GM23338 (cell line): ENCODE measurements at regions not wholly inside any gene's neighbourhood (a gene's known extent, or its start where the extent isn't known, plus 50 kb on each side); places are given as distances from the start of the nearest gene placed in this dataset.

Experiments used
- ATAC-seq: fragments of 200-7000 bp; cut with Tn5 transposase; 3 replicates; pipeline ENCODE4 v1.9.1; 2020
- DNase-seq: peaks from one replicate; pipeline ENCODE4 v3.0.0-alpha.2; 2015; ENCODE audit warnings: low spot score
- H2AFZ ChIP-seq: fragments of 200-600 bp; sonication (generic); 2 replicates; pipeline ENCODE4 v1.8.0; 2016; ENCODE audit warnings: antibody characterized with exemption, mild to moderate bottlenecking, moderate library complexity
- H3F3A ChIP-seq: fragments of 200-600 bp; sonication (generic); replicated peaks from 2 replicates; pipeline ENCODE4 v1.8.0; 2017; ENCODE audit warnings: antibody characterized with exemption, mixed run types, low read depth
- H3K27ac ChIP-seq: fragments of 200-600 bp; sonication (generic); 2 replicates; pipeline ENCODE4 v1.6.1; 2016; ENCODE audit warnings: low read depth
- H3K27me3 ChIP-seq: fragments of 200-600 bp; sonication (generic); 2 replicates; pipeline ENCODE4 v1.8.0; 2016; ENCODE audit warnings: mild to moderate bottlenecking, mixed run types, moderate library complexity; ENCODE audit not compliant: insufficient read depth
- H3K36me3 ChIP-seq: fragments of 200-600 bp; sonication (generic); 2 replicates; pipeline ENCODE4 v1.8.0; 2016; ENCODE audit warnings: mild to moderate bottlenecking; ENCODE audit not compliant: insufficient read depth
- H3K4me1 ChIP-seq: fragments of 200-600 bp; sonication (generic); 2 replicates; pipeline ENCODE4 v1.8.0; 2016; ENCODE audit warnings: mild to moderate bottlenecking, moderate library complexity; ENCODE audit not compliant: insufficient read depth
- H3K4me2 ChIP-seq: fragments of 200-600 bp; sonication (generic); 2 replicates; pipeline ENCODE4 v1.7.1; 2017; ENCODE audit warnings: mixed run types
- H3K4me3 ChIP-seq: fragments of 200-600 bp; sonication (generic); 2 replicates; pipeline ENCODE4 v1.6.1; 2016; ENCODE audit warnings: mixed run types
- H3K79me2 ChIP-seq: fragments of 200-600 bp; sonication (generic); replicated peaks from 2 replicates; pipeline ENCODE4 v1.8.0; 2017; ENCODE audit warnings: mild to moderate bottlenecking; ENCODE audit not compliant: insufficient read depth
- H3K9me2 ChIP-seq: fragments of 200-600 bp; sonication (generic); 2 replicates; pipeline ENCODE4 v1.8.0; 2017; ENCODE audit not compliant: insufficient read depth
- H4K20me1 ChIP-seq: fragments of 200-600 bp; sonication (generic); replicated peaks from 2 replicates; pipeline ENCODE4 v1.8.0; 2017; ENCODE audit warnings: mild to moderate bottlenecking; ENCODE audit not compliant: insufficient read depth
- H3K27ac Mint-ChIP-seq: 2 replicates; pipeline ENCODE4 v1.8.0; 2020; ENCODE audit warnings: inconsistent platforms, mild to moderate bottlenecking, moderate library complexity, mixed read lengths
- H3K27me3 Mint-ChIP-seq: 3 replicates; pipeline ENCODE4 v1.8.0; 2022; ENCODE audit warnings: low read depth, mild to moderate bottlenecking, moderate library complexity, mixed read lengths, inconsistent platforms; ENCODE audit not compliant: insufficient read depth, poor library complexity
- H3K36me3 Mint-ChIP-seq: 3 replicates; pipeline ENCODE4 v1.8.0; 2021; ENCODE audit warnings: low read depth, mild to moderate bottlenecking, inconsistent platforms, moderate library complexity, mixed read lengths
- H3K4me1 Mint-ChIP-seq: 3 replicates; pipeline ENCODE4 v1.8.0; 2020; ENCODE audit warnings: mild to moderate bottlenecking, inconsistent platforms, mixed read lengths
- H3K4me3 Mint-ChIP-seq: 3 replicates; pipeline ENCODE4 v1.8.0; 2021; ENCODE audit warnings: moderate library complexity, mild to moderate bottlenecking, inconsistent platforms, mixed read lengths
- H3K9me3 Mint-ChIP-seq: 3 replicates; pipeline ENCODE4 v1.8.0; 2020; ENCODE audit warnings: moderate library complexity, mild to moderate bottlenecking, inconsistent platforms, mixed read lengths
- CREB1 ChIP-seq: fragments of 250-450 bp; sonication (Bioruptor Pico); IDR thresholded peaks from 2 replicates; pipeline ENCODE4 v1.5.0; 2020; ENCODE audit warnings: low read depth, mild to moderate bottlenecking, moderate library complexity
- EZH2 ChIP-seq: fragments of 200-600 bp; sonication (generic); IDR thresholded peaks from one replicate; pipeline ENCODE4 v1.8.0; 2017; ENCODE audit warnings: antibody characterized with exemption, mild to moderate bottlenecking, low read depth; ENCODE audit not compliant: unreplicated experiment
- EZH2phosphoT487 ChIP-seq: fragments of 200-600 bp; sonication (generic); IDR thresholded peaks from one replicate; pipeline ENCODE4 v1.8.1; 2018; ENCODE audit warnings: antibody characterized with exemption; ENCODE audit not compliant: unreplicated experiment
- JUNB ChIP-seq: IDR thresholded peaks from one replicate; pipeline ENCODE4 v1.6.1; 2016; ENCODE audit warnings: antibody characterized with exemption; ENCODE audit not compliant: unreplicated experiment
- NANOG ChIP-seq: IDR thresholded peaks from 2 replicates; pipeline ENCODE4 v1.6.1; 2016; ENCODE audit warnings: antibody characterized with exemption, borderline replicate concordance
- POLR2AphosphoS5 ChIP-seq: IDR thresholded peaks from 2 replicates; pipeline ENCODE4 v1.6.1; 2016; ENCODE audit warnings: antibody characterized with exemption, low read depth
- STAT1 ChIP-seq: IDR thresholded peaks from one replicate; pipeline ENCODE4 v1.6.1; 2016; ENCODE audit warnings: antibody characterized with exemption; ENCODE audit not compliant: unreplicated experiment
- ZNF114 ChIP-seq: fragments of 250-450 bp; sonication (Bioruptor Pico); IDR thresholded peaks from 2 replicates; pipeline ENCODE4 v1.5.0; 2020; ENCODE audit warnings: mild to moderate bottlenecking, moderate library complexity
- ZNF331 ChIP-seq: fragments of 250-450 bp; sonication (Bioruptor Pico); IDR thresholded peaks from 2 replicates; pipeline ENCODE4 v1.5.0; 2020; ENCODE audit warnings: low read depth, mild to moderate bottlenecking, moderate library complexity
- TF ChIP-seq, protein P1 (sequence below): IDR thresholded peaks from one replicate; pipeline ENCODE4 v1.6.1; 2018; ENCODE audit warnings: antibody characterized with exemption; ENCODE audit not compliant: unreplicated experiment
- TF ChIP-seq, protein P2 (sequence below): fragments of 250-450 bp; sonication (Bioruptor Pico); IDR thresholded peaks from 2 replicates; pipeline ENCODE4 v1.5.0; 2020; ENCODE audit warnings: mild to moderate bottlenecking, moderate library complexity
- TF ChIP-seq, protein P3 (sequence below), 2 experiments: fragments of 200-600 bp in 1 of 2; sonication (generic) in 1 of 2; conservative IDR thresholded peaks; 2 replicates each; pipeline versions ENCODE4 v1.5.1 to v1.6.1; 2016 to 2017; ENCODE audit warnings: antibody characterized with exemption in 2 of 2, low read depth in 2 of 2, mild to moderate bottlenecking in 2 of 2, moderate library complexity in 1 of 2
- TF ChIP-seq, protein P4 (sequence below): IDR thresholded peaks from 2 replicates; pipeline ENCODE4 v1.6.1; 2016; ENCODE audit warnings: antibody characterized with exemption

DNA sequence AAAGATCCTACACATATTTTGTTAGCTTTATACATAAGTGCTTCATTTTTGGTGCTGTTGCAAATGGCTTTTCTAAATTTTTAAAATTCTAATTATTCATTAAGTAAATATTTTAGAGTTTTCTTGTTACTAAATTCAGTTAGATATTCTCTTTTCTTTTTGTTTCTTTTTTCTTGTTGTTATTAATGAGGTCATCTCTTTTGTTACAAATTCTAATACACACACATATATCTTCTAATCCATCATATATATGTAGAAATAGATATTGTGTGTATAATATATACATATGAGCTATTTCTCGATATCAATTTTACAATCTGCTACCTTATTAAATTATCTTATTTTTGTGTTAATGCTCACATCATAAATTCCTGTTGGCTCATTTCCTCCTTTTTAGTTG lies 255.9 kb downstream of the GALR1 start:
- Histone ChIP-seq H3K36me3 (no peaks in the 10 kb centered on the region), H3K79me2 (no peaks in the 10 kb centered on the region), H3K27ac (no peak overlapping the region), H3K27me3 (no peaks in the 10 kb centered on the region), H3K4me3 (no peak overlapping the region), H3K4me1 (no peaks in the 10 kb centered on the region), H3K9me2 (peaks cover 4% of the 10 kb centered on the region; the same call in 1 of the 2 replicates), H4K20me1 (no peaks in the 10 kb centered on the region), H2AFZ (no peak overlapping the region), H3F3A (no peaks in the 10 kb centered on the region), H3K4me2 (no peak overlapping the region)
- DNase-seq, result no peak
- H3K4me1 Mint-ChIP-seq, result no peaks in the 10 kb centered on the region
- TF ChIP-seq ZNF331 (CRISPR knock-in tag), result no peak
- TF ChIP-seq, protein P1, sequence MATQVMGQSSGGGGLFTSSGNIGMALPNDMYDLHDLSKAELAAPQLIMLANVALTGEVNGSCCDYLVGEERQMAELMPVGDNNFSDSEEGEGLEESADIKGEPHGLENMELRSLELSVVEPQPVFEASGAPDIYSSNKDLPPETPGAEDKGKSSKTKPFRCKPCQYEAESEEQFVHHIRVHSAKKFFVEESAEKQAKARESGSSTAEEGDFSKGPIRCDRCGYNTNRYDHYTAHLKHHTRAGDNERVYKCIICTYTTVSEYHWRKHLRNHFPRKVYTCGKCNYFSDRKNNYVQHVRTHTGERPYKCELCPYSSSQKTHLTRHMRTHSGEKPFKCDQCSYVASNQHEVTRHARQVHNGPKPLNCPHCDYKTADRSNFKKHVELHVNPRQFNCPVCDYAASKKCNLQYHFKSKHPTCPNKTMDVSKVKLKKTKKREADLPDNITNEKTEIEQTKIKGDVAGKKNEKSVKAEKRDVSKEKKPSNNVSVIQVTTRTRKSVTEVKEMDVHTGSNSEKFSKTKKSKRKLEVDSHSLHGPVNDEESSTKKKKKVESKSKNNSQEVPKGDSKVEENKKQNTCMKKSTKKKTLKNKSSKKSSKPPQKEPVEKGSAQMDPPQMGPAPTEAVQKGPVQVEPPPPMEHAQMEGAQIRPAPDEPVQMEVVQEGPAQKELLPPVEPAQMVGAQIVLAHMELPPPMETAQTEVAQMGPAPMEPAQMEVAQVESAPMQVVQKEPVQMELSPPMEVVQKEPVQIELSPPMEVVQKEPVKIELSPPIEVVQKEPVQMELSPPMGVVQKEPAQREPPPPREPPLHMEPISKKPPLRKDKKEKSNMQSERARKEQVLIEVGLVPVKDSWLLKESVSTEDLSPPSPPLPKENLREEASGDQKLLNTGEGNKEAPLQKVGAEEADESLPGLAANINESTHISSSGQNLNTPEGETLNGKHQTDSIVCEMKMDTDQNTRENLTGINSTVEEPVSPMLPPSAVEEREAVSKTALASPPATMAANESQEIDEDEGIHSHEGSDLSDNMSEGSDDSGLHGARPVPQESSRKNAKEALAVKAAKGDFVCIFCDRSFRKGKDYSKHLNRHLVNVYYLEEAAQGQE, result no peak
- no peak for TF ChIP-seq EZH2phosphoT487
- TF ChIP-seq JUNB, result no peak
- TF ChIP-seq, protein P2, sequence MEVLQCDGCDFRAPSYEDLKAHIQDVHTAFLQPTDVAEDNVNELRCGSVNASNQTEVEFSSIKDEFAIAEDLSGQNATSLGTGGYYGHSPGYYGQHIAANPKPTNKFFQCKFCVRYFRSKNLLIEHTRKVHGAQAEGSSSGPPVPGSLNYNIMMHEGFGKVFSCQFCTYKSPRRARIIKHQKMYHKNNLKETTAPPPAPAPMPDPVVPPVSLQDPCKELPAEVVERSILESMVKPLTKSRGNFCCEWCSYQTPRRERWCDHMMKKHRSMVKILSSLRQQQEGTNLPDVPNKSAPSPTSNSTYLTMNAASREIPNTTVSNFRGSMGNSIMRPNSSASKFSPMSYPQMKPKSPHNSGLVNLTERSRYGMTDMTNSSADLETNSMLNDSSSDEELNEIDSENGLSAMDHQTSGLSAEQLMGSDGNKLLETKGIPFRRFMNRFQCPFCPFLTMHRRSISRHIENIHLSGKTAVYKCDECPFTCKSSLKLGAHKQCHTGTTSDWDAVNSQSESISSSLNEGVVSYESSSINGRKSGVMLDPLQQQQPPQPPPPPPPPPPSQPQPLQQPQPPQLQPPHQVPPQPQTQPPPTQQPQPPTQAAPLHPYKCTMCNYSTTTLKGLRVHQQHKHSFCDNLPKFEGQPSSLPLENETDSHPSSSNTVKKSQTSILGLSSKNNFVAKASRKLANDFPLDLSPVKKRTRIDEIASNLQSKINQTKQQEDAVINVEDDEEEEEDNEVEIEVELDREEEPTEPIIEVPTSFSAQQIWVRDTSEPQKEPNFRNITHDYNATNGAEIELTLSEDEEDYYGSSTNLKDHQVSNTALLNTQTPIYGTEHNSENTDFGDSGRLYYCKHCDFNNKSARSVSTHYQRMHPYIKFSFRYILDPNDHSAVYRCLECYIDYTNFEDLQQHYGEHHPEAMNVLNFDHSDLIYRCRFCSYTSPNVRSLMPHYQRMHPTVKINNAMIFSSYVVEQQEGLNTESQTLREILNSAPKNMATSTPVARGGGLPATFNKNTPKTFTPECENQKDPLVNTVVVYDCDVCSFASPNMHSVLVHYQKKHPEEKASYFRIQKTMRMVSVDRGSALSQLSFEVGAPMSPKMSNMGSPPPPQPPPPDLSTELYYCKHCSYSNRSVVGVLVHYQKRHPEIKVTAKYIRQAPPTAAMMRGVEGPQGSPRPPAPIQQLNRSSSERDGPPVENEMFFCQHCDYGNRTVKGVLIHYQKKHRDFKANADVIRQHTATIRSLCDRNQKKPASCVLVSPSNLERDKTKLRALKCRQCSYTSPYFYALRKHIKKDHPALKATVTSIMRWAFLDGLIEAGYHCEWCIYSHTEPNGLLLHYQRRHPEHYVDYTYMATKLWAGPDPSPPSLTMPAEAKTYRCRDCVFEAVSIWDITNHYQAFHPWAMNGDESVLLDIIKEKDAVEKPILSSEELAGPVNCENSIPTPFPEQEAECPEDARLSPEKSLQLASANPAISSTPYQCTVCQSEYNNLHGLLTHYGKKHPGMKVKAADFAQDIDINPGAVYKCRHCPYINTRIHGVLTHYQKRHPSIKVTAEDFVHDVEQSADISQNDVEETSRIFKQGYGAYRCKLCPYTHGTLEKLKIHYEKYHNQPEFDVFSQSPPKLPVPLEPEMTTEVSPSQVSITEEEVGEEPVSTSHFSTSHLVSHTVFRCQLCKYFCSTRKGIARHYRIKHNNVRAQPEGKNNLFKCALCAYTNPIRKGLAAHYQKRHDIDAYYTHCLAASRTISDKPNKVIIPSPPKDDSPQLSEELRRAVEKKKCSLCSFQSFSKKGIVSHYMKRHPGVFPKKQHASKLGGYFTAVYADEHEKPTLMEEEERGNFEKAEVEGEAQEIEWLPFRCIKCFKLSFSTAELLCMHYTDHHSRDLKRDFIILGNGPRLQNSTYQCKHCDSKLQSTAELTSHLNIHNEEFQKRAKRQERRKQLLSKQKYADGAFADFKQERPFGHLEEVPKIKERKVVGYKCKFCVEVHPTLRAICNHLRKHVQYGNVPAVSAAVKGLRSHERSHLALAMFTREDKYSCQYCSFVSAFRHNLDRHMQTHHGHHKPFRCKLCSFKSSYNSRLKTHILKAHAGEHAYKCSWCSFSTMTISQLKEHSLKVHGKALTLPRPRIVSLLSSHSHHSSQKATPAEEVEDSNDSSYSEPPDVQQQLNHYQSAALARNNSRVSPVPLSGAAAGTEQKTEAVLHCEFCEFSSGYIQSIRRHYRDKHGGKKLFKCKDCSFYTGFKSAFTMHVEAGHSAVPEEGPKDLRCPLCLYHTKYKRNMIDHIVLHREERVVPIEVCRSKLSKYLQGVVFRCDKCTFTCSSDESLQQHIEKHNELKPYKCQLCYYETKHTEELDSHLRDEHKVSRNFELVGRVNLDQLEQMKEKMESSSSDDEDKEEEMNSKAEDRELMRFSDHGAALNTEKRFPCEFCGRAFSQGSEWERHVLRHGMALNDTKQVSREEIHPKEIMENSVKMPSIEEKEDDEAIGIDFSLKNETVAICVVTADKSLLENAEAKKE (CRISPR knock-in tag), result no peak
- TF ChIP-seq POLR2AphosphoS5, result no peak
- TF ChIP-seq, protein P3, sequence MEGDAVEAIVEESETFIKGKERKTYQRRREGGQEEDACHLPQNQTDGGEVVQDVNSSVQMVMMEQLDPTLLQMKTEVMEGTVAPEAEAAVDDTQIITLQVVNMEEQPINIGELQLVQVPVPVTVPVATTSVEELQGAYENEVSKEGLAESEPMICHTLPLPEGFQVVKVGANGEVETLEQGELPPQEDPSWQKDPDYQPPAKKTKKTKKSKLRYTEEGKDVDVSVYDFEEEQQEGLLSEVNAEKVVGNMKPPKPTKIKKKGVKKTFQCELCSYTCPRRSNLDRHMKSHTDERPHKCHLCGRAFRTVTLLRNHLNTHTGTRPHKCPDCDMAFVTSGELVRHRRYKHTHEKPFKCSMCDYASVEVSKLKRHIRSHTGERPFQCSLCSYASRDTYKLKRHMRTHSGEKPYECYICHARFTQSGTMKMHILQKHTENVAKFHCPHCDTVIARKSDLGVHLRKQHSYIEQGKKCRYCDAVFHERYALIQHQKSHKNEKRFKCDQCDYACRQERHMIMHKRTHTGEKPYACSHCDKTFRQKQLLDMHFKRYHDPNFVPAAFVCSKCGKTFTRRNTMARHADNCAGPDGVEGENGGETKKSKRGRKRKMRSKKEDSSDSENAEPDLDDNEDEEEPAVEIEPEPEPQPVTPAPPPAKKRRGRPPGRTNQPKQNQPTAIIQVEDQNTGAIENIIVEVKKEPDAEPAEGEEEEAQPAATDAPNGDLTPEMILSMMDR (conservative IDR thresholded peaks at IDR 0.05; ENCODE audit: low read depth in 2 of 2), result no peak
- TF ChIP-seq, protein P4, sequence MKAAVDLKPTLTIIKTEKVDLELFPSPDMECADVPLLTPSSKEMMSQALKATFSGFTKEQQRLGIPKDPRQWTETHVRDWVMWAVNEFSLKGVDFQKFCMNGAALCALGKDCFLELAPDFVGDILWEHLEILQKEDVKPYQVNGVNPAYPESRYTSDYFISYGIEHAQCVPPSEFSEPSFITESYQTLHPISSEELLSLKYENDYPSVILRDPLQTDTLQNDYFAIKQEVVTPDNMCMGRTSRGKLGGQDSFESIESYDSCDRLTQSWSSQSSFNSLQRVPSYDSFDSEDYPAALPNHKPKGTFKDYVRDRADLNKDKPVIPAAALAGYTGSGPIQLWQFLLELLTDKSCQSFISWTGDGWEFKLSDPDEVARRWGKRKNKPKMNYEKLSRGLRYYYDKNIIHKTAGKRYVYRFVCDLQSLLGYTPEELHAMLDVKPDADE, result no peak
- no peak for TF ChIP-seq CREB1 (CRISPR knock-in tag)
- no peak for TF ChIP-seq ZNF114 (CRISPR knock-in tag)
- no peak for TF ChIP-seq STAT1
- TF ChIP-seq EZH2, result no peak
- no peak for TF ChIP-seq NANOG
- no peak overlapping the region for H3K27ac Mint-ChIP-seq
- H3K36me3 Mint-ChIP-seq, result no peaks in the 10 kb centered on the region; the same call in 2 of the 3 replicates
- ATAC-seq, result no peak
- H3K27me3 Mint-ChIP-seq, result no peaks in the 10 kb centered on the region
- no peak overlapping the region for H3K4me3 Mint-ChIP-seq
- peaks cover 12% of the 10 kb centered on the region for H3K9me3 Mint-ChIP-seq
